HG03571 (cell line): ENCODE measurements at regions not wholly inside any gene's neighbourhood (a gene's known extent, or its start where the extent isn't known, plus 50 kb on each side); places are given as distances from the start of the nearest gene placed in this dataset.
"Not testable (repeated sequence)": the region's sequence is repeated elsewhere in the genome, so short reads cannot be mapped to it uniquely, and the experiment has no call there.

ENCODE experiments used
- ATAC-seq: cut with Tn5 transposase; IDR thresholded peaks from one replicate; pipeline ENCODE4 v1.9.1; 2021; ENCODE audit not compliant: unreplicated experiment

GRCh38 chr1:164363980-164364379, 195.0 kb upstream of the PBX1 start:
- no peak for ATAC-seq

GRCh38 chr1:164366014-164366413, 193.0 kb upstream of the PBX1 start:
- ATAC-seq: no peak

- no peak for ATAC-seq
Measured at GRCh38 chr1:164369698-164370365, 189.2 kb upstream of the PBX1 start.

GRCh38 chr1:164380893-164381292, 178.1 kb upstream of the PBX1 start:
- ATAC-seq: no peak

- ATAC-seq: no peak
Measured at GRCh38 chr1:164382384-164382783, 176.6 kb upstream of the PBX1 start.

GRCh38 chr1:164384262-164384661, 174.7 kb upstream of the PBX1 start:
- no peak for ATAC-seq

- no peak for ATAC-seq
Measured at GRCh38 chr1:164417016-164417704, 141.8 kb upstream of the PBX1 start.

- ATAC-seq: no peak
Measured at GRCh38 chr1:164423136-164423535, 135.8 kb upstream of the PBX1 start.

GRCh38 chr1:164433141-164433817, 125.7 kb upstream of the PBX1 start:
- ATAC-seq: no peak

GRCh38 chr1:164433818-164434170, 125.2 kb upstream of the PBX1 start:
- no peak for ATAC-seq

GRCh38 chr1:164440232-164440631, 118.8 kb upstream of the PBX1 start:
- no peak for ATAC-seq

- no peak for ATAC-seq
Measured at GRCh38 chr1:164443166-164443565, 115.8 kb upstream of the PBX1 start.

GRCh38 chr1:164443836-164444235, 115.1 kb upstream of the PBX1 start:
- ATAC-seq: no peak

GRCh38 chr1:164446020-164446419, 113.0 kb upstream of the PBX1 start:
- ATAC-seq: no peak

GRCh38 chr1:164452549-164452948, 106.4 kb upstream of the PBX1 start:
- ATAC-seq: no peak

GRCh38 chr1:164456272-164456671, 102.7 kb upstream of the PBX1 start:
- no peak for ATAC-seq

- not testable (repeated sequence) for ATAC-seq
Measured at GRCh38 chr1:164459176-164459575, 99.8 kb upstream of the PBX1 start.

GRCh38 chr1:164466001-164466421, 93.0 kb upstream of the PBX1 start:
- ATAC-seq: no peak

- ATAC-seq: no peak
Measured at GRCh38 chr1:164466429-164466828, 92.6 kb upstream of the PBX1 start.

GRCh38 chr1:164470996-164471395, 88.0 kb upstream of the PBX1 start:
- no peak for ATAC-seq

- no peak for ATAC-seq
Measured at GRCh38 chr1:164472841-164473240, 86.1 kb upstream of the PBX1 start.

- ATAC-seq: no peak
Measured at GRCh38 chr1:164473544-164473943, 85.4 kb upstream of the PBX1 start.
